ENCODE measurements at regions not wholly inside any gene's neighbourhood (a gene's known extent, or its start where the extent isn't known, plus 50 kb on each side); places are given as distances from the start of the nearest gene placed in this dataset.

DNA sequence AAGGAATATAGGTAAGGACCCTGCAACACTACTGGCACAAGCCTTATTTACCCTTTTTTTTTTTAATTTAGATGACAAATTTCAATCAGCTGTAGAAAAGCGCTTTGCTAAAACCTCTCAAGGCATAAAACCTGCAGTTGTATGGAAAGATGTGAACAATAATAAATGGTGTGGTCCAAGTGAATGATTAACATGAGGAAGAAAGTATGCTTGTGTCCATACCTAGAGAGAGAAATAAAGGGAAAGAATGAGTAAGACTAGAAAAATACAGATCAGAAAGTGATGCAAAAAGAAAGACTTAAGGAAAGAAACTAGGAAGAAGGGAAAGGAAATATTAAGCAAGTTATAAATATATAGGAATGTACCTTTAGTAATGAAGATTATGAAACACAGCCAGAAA is 119.2 kb upstream of the SCN7A start:
- no peaks in the 10 kb centered on the region for H3K27me3 ChIP-seq (ENCODE audit: control insufficient read depth in 2 of 2, insufficient read depth in 2 of 2, low read length in 2 of 2)
- TF ChIP-seq, protein P1, sequence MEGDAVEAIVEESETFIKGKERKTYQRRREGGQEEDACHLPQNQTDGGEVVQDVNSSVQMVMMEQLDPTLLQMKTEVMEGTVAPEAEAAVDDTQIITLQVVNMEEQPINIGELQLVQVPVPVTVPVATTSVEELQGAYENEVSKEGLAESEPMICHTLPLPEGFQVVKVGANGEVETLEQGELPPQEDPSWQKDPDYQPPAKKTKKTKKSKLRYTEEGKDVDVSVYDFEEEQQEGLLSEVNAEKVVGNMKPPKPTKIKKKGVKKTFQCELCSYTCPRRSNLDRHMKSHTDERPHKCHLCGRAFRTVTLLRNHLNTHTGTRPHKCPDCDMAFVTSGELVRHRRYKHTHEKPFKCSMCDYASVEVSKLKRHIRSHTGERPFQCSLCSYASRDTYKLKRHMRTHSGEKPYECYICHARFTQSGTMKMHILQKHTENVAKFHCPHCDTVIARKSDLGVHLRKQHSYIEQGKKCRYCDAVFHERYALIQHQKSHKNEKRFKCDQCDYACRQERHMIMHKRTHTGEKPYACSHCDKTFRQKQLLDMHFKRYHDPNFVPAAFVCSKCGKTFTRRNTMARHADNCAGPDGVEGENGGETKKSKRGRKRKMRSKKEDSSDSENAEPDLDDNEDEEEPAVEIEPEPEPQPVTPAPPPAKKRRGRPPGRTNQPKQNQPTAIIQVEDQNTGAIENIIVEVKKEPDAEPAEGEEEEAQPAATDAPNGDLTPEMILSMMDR (IDR thresholded peaks at IDR 0.05), result no peak
- peaks cover 0 to 5% of the 10 kb centered on the region in 2 donors for H3K4me1 ChIP-seq (ENCODE audit: control insufficient read depth in 1 of 2, insufficient read depth in 2 of 2, low read length in 2 of 2)
- no peak overlapping the region for H3K9ac ChIP-seq (ENCODE audit: insufficient read depth, low read length, poor library complexity, severe bottlenecking)
- no peak overlapping the region for H3K27ac ChIP-seq (ENCODE audit: low read depth in 1 of 2, low read length in 2 of 2)
- Mint-ChIP-seq H3K27ac (no peak overlapping the region), H3K4me1 (peaks cover 21% of the 10 kb centered on the region), H3K27me3 (ENCODE audit: low read depth in 3 of 3) (peaks cover 2 to 10% (median 2%) of the 10 kb centered on the region in 3 donors), H3K9me3 (peaks cover 2 to 11% (median 4%) of the 10 kb centered on the region in 7 donors), H3K4me3 (no peak overlapping the region), H3K36me3 (no peaks in the 10 kb centered on the region)
- no CpG with 5 or more reads among the region's 1 CpG for WGBS (ENCODE audit: insufficient coverage)
- no peaks in the 10 kb centered on the region for H4K20me1 ChIP-seq (ENCODE audit: insufficient read depth, low read length)
- intact Hi-C loops (cut with micrococcal nuclease), result no loop called here
- DNase-seq, result no peak
- H3K79me2 ChIP-seq (ENCODE audit: insufficient read depth, low read length), result no peaks in the 10 kb centered on the region
- no peak overlapping the region for H2AFZ ChIP-seq (ENCODE audit: insufficient read depth, low read depth, low read length, poor library complexity, severe bottlenecking)
- H3K9me3 ChIP-seq (replicated peaks in 1 of 2; ENCODE audit: control insufficient read depth in 1 of 2, insufficient read depth in 1 of 2, low read length in 2 of 2), result no peaks in the 10 kb centered on the region
- no peak overlapping the region for H3K4me3 ChIP-seq (replicated peaks in 1 of 3; ENCODE audit: low read depth in 2 of 3, low read length in 3 of 3)
- no peak overlapping the region for H3K4me2 ChIP-seq (replicated peaks; ENCODE audit: extremely low read depth, low read length, poor library complexity, severe bottlenecking)
- no peaks in the 10 kb centered on the region for H3K36me3 ChIP-seq (replicated peaks in 1 of 2; ENCODE audit: control insufficient read depth in 1 of 2, insufficient read depth in 2 of 2, low read length in 2 of 2)

DNA sequence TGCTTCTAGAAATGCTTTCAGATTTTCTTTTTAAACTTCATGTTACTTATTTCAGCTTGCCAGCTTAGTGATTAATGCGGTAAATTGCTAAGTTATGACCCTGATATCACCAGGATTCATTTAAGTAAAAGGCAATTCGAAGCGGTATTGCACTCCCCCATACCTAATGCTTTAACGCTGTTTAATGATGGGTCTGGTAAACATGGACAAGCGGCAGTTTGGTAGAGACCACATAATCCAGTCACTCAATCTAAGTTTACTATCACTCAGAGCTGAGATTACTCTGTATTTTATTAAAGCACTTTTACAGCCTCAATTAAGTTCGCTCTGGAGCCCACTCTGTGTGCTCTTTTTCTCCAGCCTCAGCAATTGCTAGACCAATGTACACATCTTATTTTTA is 118.2 kb upstream of the SCN7A start:
- Histone ChIP-seq H3K9ac (ENCODE audit: insufficient read depth, low read length, poor library complexity, severe bottlenecking) (no peak overlapping the region), H4K20me1 (ENCODE audit: insufficient read depth, low read length) (no peaks in the 10 kb centered on the region), H3K4me3 (replicated peaks in 1 of 3; ENCODE audit: low read depth in 2 of 3, low read length in 3 of 3) (no peak overlapping the region), H3K79me2 (ENCODE audit: insufficient read depth, low read length) (no peaks in the 10 kb centered on the region), H3K4me2 (replicated peaks; ENCODE audit: extremely low read depth, low read length, poor library complexity, severe bottlenecking) (no peak overlapping the region), H3K27me3 (ENCODE audit: control insufficient read depth in 2 of 2, insufficient read depth in 2 of 2, low read length in 2 of 2) (no peaks in the 10 kb centered on the region), H2AFZ (ENCODE audit: insufficient read depth, low read depth, low read length, poor library complexity, severe bottlenecking) (no peak overlapping the region), H3K9me3 (replicated peaks in 1 of 2; ENCODE audit: control insufficient read depth in 1 of 2, insufficient read depth in 1 of 2, low read length in 2 of 2) (no peaks in the 10 kb centered on the region), H3K27ac (ENCODE audit: low read depth in 1 of 2, low read length in 2 of 2) (no peak overlapping the region), H3K4me1 (ENCODE audit: control insufficient read depth in 1 of 2, insufficient read depth in 2 of 2, low read length in 2 of 2) (peaks cover 0 to 5% of the 10 kb centered on the region in 2 donors), H3K36me3 (replicated peaks in 1 of 2; ENCODE audit: control insufficient read depth in 1 of 2, insufficient read depth in 2 of 2, low read length in 2 of 2) (no peaks in the 10 kb centered on the region)
- TF ChIP-seq, protein P1 (IDR thresholded peaks at IDR 0.05), result no peak
- Mint-ChIP-seq H3K36me3 (no peaks in the 10 kb centered on the region), H3K4me3 (no peak overlapping the region), H3K9me3 (peaks cover 2 to 8% (median 4%) of the 10 kb centered on the region in 7 donors), H3K27ac (no peak overlapping the region), H3K27me3 (ENCODE audit: low read depth in 3 of 3) (peaks cover 2 to 10% (median 2%) of the 10 kb centered on the region in 3 donors), H3K4me1 (peaks cover 18% of the 10 kb centered on the region)
- 94% methylated on average over 3 of the region's 6 CpGs for WGBS (ENCODE audit: insufficient coverage)
- no peak for DNase-seq
- intact Hi-C loops (cut with micrococcal nuclease), result no loop called here
